ENCODE measurements at regions not wholly inside any gene's neighbourhood (a gene's known extent, or its start where the extent isn't known, plus 50 kb on each side); places are given as distances from the start of the nearest gene placed in this dataset.
"Not testable (repeated sequence)": the region's sequence is repeated elsewhere in the genome, so short reads cannot be mapped to it uniquely, and the experiment has no call there.

DNA sequence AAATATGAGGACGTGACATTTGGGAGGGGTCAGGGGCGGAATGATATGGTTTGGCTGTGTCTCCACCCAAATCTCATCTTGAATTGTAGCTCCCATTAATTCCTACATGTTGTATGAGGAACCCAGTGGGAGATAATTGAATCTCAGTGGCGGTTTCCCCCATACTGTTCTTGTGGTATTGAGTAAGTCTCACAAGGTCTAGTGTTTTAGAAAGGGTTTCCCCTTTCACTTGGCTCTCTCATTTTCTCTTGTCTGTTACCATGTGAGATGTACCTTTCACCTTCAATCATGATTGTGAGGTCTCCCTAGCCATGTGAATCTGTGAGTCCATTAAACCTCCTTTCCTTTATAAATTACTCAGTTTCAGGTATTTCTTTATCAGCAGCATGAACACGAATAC is 663.6 kb upstream of the CHRM3 start:
- no peak for DNase-seq

DNA sequence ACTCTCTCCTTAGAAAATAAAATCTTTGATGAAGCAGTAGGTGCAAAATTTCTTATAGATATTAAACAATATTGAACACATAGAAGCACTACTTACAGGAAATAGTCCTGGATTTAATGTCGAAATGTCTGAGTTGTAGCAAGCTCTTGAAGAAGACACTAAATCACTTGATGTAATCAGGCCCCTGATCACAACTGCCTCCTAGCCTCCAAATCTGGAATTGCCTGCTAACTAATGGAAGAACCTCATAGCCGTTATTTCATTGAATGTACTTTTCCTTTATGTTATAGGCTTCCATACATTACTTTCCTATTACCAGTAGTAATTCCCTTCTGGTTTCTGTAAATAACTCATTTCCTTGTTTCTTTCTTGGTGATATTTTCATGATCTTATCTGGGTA is 675.7 kb upstream of the CHRM3 start:
- DNase-seq: no peak

DNA sequence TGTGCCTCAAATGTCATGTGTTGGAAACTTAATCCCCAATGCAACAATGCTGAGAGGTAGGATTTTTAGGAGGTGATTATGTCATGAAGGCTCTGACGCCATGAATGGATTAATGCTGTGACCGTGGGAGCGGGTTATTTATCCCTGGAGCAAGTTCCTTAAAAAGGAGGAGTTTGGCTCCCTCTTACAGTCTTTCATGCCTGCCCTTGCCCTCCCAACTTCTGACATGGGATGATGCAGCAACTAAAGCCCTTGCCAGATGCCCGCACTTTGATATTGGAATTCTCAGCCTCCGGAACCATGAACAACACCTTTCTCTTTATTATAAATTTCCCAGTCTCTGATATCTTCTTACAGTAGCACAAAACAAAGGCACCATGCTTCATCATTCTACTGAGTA is 685.3 kb upstream of the CHRM3 start:
- no peak for DNase-seq

DNA sequence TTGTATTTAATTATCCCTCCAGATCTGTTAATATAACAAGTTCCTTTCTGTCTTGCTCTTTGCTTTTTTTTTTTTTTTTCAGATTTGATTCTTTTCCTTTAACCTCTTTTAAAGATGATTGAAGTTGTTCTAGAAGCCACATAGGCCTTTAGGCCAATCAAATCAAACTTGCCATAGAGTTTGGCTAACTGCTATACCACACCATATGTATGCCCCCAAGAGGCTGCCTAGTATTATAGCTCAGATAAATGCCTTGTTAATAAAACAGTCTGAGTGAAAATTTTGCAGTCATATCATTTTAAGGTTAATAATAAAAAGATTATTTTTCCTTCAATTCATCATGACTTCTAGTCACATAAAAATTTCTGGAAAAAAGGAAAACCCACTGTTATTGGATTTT is 696.0 kb upstream of the CHRM3 start:
- peak; percentile 12 for DNase-seq

DNA sequence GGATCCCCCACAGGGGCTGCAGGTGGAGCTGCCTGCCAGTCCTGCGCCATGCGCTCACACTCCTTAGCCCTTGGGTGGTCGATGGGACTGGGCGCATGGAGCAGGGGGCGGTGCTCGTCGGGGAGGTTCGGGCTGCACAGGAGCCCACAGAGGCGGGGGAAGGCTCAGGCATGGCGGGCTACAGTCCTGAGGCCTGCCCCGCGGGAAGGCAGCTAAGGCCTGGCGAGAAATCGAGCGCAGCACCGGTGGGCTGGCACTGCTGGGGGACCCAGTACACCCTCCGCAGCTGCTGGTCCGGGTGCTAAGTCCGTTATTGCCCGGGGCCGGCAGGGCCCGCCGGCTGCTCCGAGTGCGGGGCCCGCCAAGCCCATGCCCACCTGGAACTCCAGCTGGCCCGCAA is 701.8 kb upstream of the CHRM3 start:
- not testable (repeated sequence) for DNase-seq

DNA sequence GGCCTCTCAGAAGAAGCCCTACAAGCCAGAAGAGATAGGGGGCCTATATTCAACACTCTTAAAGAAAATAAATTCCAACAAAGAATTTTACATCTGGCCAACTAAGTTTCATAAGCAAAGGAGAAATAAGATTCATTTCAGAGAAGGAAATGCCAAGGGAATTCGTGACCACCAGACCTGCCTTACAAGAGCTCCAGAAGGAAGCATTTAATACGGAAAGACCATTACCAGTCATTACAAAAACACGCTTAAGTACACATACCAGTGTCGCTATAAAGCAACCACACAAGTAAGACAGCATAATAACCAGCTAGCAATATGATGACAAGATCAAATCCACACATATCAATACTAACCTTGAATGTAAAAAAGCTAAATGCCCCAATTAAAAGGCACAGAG is 704.9 kb upstream of the CHRM3 start:
- no peak for DNase-seq

DNA sequence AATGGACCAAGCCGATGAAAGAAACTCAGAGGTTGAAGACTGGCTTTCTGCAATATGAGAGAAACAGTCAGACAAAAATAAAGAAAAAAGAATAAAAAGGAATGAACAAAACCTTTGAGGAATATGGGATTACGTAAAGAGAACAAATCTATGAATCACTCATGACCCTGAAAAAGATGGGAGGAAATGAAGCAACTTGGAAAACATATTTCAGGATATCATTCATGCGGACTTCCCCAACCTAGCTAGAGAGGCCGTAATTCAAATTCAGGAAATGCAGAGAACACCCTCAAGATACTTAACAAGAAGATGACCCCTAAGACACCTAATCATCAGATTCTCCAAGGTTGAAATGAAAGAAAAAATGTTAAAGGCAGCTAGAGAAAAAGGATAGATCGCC is 705.3 kb upstream of the CHRM3 start:
- no peak for DNase-seq

DNA sequence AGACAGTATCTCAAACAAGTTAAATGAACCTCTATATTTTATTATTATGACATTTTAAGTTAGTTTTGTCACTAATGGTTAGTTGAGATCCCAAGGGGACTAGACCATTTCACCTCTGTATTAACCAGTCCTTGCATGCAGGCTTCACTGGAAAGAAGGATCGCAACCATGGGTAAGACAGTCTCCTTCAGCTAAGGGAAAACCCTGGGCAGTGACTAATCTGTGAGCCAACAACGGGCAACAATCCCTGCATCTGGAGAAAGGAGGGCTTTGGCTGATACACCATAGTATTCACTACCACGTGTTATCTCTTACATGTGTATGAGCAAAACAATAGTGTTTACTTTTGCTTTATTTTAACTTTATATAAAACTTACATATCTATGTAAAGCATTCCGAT is 708.8 kb upstream of the CHRM3 start:
- DNase-seq: no peak

DNA sequence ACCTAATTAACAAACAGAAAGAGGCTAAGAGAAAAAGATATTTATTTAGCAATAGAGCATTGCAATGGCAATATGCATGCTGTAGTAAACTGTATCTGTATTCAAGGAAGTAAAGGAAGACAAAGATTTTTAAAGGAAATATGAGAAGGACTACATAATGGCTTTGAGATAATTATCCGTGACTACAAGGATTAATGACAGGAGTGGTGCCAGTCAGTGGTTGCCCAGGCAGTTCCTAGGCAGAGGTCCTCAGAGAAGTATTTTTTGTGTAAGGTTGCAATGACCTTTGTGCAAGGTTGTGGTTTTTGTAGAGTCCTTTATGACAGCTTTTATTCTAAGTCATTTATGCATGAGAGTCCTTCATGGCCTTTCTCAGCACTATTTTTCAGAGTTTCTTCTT is 711.1 kb upstream of the CHRM3 start:
- DNase-seq: no peak

DNA sequence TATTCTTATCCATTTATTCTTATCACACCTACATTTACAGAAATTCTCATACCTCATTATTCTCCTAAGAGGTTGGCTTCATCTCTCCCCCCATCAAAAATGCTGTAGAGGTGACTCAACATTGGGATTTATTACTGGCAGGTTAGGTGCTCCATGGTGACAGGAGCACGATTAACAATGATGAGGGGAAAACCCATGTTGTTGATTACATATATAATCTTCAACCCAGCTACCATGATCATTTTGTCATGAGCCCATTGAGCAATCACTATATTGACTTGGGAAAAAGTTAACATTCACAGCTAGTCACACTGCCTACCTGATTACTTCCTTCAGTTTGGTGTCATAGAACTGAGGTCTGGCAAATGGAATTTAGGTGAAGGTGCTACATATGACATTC is 712.1 kb upstream of the CHRM3 start:
- DNase-seq: no peak

DNA sequence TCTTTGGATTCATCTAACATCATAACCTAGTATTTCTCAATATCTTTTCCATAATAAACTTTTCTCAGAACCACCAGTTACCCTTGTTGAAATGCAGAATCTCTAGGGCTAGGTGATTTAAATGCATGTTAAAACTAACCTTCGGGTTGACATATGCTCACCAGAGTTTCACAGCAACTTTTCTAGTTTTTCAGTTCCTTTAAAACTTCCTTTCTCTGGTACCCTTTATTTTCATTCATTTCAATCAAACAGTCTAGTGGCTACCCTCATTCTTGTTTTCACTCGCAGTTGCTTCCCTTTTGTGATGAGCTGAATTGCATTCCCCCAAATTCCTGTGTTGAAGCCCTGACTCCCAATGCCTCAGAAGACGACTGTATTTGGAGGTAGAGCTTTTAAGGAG is 712.8 kb upstream of the CHRM3 start:
- DNase-seq: no peak

DNA sequence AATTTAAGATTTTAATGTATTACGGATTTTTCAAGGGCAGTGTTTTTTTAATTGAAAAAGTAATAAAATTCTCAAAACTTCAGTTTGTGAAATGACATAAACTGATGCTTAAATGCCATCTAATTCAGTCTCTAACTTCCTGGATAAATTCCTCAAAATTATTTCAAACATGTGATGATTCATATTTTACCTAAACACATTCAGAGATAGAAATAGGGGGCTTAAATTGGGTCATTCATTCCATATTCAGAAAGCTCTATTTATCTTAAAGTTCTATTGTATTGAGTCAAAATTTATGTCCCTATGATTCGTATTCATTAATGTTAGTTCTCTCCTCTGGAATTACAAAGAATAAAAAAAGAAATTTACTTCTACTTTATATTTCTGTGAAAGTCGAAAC is 713.6 kb upstream of the CHRM3 start:
- no peak for DNase-seq

DNA sequence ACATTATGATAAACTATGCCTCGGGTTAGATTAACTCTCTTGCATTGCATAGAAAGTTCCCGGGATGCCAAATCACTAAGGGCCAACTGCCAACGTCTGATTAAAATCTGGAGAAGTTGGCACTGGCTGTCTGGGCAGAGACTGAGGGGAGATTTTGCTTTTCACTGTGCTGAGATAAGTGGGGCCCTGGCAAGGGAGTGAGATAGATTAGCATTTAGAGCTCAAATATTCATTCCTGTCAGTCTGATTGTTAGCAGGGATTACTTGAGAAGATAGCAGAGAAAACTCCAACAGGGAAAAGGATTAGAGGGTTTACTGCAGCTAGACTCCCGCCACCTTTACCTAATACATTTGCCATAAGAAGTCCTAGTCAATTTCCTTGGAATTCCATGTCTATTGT is 714.1 kb upstream of the CHRM3 start:
- DNase-seq: no peak

DNA sequence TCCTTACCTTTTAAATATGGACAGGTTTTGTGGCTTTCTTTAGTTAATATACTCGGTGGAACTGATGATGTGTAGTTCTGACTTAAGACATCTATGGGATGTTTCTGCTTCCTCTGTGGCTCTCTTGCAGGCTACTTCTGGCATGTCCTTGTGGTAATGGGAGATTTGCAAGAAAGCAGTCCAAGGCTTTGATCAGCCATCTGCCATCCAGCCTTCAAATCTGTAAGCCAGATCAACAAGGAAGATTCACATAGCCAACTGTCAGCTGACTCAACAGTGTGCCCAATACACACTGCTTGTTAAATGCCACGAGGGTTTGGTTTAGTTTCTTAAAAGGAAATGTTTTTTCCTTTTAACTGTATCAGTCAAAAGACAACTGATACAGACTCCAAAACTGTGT is 722.2 kb upstream of the CHRM3 start:
- no peak for DNase-seq

DNA sequence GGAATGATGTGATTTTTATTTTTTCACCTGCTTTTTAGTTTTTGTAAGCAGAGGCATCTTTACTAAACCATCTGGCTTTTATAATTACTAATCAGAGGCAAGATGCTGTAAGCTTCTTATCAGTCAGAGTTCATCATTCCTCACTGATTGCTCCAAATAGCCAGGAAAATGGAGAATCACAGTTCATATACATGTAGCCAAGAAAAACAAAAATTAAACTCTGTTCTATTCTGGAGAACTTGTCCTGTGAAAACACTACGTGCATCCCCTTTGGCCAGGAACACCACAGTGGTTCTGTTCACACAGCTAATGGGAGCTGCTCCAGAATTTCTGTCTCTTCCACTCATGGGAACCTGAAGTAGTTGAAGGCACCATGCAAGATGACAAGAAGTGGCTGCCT is 725.5 kb upstream of the CHRM3 start:
- DNase-seq: no peak

DNA sequence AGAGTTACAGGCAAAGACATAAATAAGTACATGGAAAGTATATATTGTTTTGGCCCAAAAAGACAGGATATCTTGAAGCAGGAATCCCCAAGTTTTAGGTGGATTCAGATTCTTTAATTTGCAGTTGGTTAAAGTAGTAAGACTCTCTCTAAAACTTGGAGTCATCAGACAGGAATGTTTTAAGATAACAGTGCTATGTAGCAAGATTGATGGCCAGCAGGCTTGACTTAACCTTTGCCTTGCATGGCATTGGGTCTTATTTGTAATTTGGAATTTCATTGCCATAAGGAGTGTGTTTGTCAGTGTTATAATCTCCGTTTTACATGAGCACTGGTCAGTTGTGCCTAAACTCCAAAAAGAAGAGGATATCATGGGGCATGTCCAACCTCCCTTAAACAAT is 727.6 kb upstream of the CHRM3 start:
- DNase-seq: no peak

DNA sequence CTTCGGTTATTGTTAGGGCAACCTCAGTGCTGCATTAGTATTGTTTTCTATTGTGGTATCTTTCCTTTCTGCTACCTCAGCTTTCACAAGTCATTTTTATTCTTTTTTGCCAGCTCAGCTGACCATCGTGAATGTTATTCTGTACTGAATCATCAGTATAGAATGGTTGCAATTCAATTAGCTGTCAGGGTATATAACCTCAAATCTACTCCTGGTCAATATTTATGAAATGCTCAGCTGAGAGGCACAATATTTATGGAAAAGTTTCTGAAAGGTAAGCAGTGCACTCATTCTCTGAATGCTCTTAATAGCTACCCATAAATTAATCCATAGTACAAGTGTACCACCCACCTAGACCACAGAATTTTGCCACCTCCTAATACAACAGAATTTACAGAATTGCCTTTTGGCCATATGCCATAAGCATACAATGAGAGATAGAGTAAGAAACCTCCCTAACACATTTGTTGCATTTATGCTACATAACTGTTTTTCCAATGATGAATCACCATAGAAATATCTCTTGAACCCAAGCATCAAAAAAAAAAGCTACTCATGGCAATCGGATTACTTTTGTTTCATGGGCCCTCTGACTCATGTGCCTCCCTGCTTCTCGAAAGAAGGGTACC is 732.6 kb upstream of the CHRM3 start:
- DNase-seq: no peak

DNA sequence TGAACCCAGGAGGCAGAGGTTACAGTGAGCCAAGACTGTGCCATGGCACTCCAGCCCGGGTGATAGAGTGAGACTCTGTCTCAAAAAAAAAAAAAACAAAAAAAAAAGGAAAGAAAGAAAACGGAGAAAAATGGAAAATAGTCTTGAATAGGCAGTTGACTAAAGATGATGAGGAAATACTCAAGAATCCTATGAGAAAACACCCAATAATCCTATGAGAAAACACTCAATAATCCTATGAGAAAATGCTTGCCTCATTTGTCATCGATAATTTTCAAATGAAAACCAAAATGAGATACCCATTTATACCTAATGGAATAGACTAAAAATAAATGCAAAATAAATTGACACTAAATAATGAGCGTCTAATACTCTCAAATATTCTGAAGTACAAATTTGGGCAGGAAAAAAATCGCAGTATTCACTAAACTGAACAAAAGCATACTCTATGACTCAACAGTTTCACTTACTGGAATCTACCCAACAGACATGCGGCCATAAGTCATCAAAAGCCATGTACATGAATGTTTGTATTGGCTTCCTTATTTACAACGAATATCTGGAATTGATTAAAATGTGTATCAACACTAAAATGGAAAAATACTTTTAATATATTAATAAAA is 733.9 kb upstream of the CHRM3 start:
- no peak for DNase-seq

DNA sequence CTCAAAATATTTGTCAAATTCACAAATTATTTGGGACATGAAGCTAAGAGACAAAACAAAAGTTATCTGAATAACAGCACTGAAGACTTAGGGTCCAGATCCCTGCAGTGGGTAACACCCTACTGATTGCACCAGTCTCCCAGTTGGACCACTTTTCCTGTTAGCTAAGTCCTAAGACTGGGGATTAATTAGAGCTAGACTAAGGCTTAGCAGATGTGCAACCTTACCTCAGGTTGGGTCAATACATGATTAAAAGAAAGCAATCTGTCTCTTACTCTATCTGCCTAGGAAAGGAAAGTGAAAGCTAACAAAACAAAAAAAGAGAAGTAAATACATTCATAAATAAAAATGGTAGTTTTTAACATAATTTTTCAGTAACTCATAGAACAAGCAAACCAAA is 737.2 kb upstream of the CHRM3 start:
- DNase-seq: peak; percentile 79

DNA sequence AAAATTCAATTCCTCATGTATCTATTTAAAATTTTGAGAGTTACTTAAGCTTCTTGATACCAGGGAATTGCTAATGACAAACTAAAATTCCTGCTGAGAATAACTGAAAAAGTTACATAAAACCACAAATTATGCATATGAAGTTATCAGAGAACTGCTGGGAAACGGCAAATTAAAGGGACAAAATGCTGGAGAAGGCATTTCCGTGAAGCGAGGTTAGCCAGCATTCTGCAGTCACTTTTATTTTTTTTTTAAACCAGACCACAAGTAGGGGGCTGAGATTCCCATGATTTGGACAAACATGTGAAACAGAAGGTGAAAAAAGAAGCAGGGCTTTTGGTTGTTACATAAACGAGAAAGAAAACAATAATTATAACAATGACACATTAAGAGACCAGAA is 737.6 kb upstream of the CHRM3 start:
- no peak for DNase-seq

DNA sequence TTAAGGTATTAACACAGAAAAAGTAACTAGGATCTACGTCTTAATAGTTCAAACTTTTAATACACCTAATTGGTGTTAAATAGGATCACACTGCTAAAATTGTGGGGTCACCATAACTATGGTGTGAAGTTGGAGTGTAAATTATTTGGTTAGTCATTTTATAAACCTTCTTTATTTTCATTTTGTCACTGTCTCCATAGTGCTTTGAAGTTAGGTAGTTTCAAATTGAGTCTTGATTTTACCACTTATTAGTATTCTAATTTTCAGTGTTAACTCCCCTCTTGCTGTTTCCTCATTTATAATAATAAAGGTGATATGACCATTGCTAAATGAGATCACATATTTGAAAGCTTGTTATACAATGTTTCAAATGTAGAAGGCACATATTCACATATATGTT is 738.1 kb upstream of the CHRM3 start:
- DNase-seq: no peak

DNA sequence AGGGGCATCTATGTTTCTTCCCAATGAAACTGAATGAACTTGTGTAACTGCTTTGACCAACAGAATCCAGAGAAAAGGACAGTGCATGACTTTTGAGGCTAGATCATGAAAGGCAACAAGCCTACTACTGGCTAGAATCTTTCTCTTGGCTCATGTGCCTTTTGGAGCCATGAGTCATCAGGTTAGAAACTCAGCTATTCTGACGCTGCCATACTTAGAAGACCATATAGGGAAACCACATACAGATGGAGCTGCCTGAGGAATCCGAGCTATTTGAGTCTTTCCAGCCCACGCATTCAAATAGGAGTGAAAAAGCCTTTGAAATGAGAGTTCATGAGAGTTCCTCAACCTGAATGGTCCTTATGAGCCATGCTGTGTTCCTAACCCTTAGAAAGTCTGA is 738.5 kb upstream of the CHRM3 start:
- DNase-seq: peak; percentile 85

DNA sequence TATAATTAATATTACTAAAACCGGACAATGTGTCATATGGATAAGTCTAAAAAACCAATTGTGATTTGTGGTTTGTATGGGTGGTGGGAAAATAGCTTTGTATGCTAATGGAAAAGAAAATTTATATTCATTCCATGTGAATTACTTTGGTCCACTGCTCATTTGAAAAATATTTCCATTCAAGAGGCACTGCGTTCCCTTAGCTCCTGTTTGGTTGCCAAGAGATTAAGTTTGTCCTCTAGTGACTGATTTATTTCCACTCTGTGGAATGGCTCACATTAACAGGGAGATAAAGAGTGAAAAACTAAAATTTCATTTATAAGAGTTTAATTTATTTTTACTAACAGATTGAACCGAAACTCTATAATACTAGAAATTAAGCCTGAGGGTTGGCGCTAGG is 744.1 kb upstream of the CHRM3 start:
- peak; percentile 34 for DNase-seq

DNA sequence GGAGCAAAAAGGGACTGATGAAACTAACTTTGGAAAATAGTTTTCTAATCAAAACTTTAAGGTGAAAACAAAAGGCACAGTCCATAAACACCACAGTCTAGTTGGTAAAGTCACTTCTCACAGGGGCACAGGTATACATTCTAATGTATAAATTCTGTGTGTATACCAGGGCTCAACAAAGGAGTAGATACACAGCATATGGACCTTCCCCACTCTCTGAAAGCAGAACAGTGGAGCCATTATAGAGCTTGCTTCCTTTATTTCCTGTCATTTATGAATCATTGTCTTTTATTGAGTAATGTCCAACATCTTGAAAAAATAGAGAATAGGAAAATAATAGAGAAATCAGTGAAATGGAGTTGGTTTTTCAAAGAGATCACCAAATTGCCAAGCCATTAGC is 746.5 kb upstream of the CHRM3 start:
- no peak for DNase-seq

DNA sequence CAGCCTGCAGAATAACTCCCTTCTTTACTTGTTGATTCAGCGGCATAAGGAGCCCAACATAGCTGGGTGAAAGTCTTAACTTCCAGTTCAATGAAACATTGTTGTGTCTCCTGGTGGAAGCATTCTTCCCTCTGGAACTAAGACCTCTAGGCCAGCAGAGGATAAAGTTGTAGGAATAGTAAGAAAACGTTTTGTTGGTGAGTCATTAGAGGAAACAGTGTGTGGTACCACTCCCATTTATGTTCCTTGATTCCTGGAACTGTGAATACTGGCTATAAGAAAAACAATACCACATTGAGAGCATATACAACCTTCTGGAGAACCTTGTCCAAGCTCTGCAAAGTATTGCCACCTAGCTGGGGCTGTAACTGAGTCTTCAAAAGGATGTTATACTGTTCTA is 737.4 kb upstream of the ZP4 start:
- no peak for DNase-seq

DNA sequence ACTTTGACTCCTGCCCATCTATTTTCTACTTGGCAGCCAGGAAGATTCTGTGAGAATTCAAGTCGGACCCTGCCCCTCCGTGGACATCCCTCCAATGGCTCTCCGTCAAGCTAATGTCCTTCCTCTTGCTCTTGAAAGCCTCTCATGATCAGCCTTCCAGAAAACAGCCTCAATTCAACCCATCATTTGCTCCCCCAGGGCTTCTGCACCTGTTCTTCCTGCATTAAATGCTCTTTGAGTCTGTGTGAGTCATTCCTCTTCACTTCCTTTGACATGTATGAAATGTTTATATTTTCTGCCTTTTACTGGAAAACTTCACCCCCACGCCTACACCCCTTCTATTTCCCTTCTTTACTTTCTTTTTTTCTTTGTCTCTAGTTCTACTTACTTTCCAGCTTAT is 734.1 kb upstream of the ZP4 start:
- DNase-seq: no peak

All from OCI-M1 (cell line).